ENCODE measurements at regions not wholly inside any gene's neighbourhood (a gene's known extent, or its start where the extent isn't known, plus 50 kb on each side); places are given as distances from the start of the nearest gene placed in this dataset.
"Not testable (repeated sequence)": the region's sequence is repeated elsewhere in the genome, so short reads cannot be mapped to it uniquely, and the experiment has no call there.

- DNase-seq (ENCODE audit: low read depth), result no peak
These were observed 769.0 kb downstream of the KCNJ2 start for GRCh38 chr17:70938336-70938735.

- DNase-seq (ENCODE audit: low read depth), result no peak
These were observed 776.1 kb downstream of the KCNJ2 start for GRCh38 chr17:70945386-70945785.

GRCh38 chr17:70947215-70947614, 777.9 kb downstream of the KCNJ2 start:
- no peak for DNase-seq (ENCODE audit: low read depth)

- DNase-seq (ENCODE audit: low read depth), result no peak
These were observed 778.6 kb downstream of the KCNJ2 start for GRCh38 chr17:70947636-70948565.

- not testable (repeated sequence) for DNase-seq (ENCODE audit: low read depth)
These were observed 783.8 kb downstream of the KCNJ2 start for GRCh38 chr17:70953140-70953539.

- DNase-seq (ENCODE audit: low read depth), result no peak
These were observed 786.1 kb downstream of the KCNJ2 start for GRCh38 chr17:70955441-70955840.

- DNase-seq (ENCODE audit: low read depth), result no peak
These were observed 787.4 kb downstream of the KCNJ2 start for GRCh38 chr17:70956726-70957125.

- DNase-seq (ENCODE audit: low read depth), result no peak
These were observed 792.0 kb downstream of the KCNJ2 start for GRCh38 chr17:70961341-70961740.

GRCh38 chr17:70968302-70968701, 799.0 kb downstream of the KCNJ2 start:
- no peak for DNase-seq (ENCODE audit: low read depth)

- no peak for DNase-seq (ENCODE audit: low read depth)
These were observed 800.2 kb downstream of the KCNJ2 start for GRCh38 chr17:70969521-70970034.

GRCh38 chr17:70976447-70976846, 807.1 kb downstream of the KCNJ2 start:
- DNase-seq (ENCODE audit: low read depth), result no peak

GRCh38 chr17:70984873-70985272, 815.5 kb downstream of the KCNJ2 start:
- no peak for DNase-seq (ENCODE audit: low read depth)

- DNase-seq (ENCODE audit: low read depth), result no peak
These were observed 818.6 kb downstream of the KCNJ2 start for GRCh38 chr17:70987867-70988340.

GRCh38 chr17:70988622-70989021, 819.3 kb downstream of the KCNJ2 start:
- no peak for DNase-seq (ENCODE audit: low read depth)

- no peak for DNase-seq (ENCODE audit: low read depth)
These were observed 819.9 kb downstream of the KCNJ2 start for GRCh38 chr17:70989280-70989679.

GRCh38 chr17:70994194-70994593, 824.9 kb downstream of the KCNJ2 start:
- DNase-seq (ENCODE audit: low read depth), result no peak

GRCh38 chr17:70995997-70996396, 826.7 kb downstream of the KCNJ2 start:
- no peak for DNase-seq (ENCODE audit: low read depth)

- no peak for DNase-seq (ENCODE audit: low read depth)
These were observed 834.4 kb downstream of the KCNJ2 start for GRCh38 chr17:71003736-71004135.

GRCh38 chr17:71004413-71004812, 835.1 kb downstream of the KCNJ2 start:
- no peak for DNase-seq (ENCODE audit: low read depth)

GRCh38 chr17:71011391-71011790, 842.1 kb downstream of the KCNJ2 start:
- DNase-seq (ENCODE audit: low read depth), result no peak

- DNase-seq (ENCODE audit: low read depth), result no peak
These were observed 850.4 kb downstream of the KCNJ2 start for GRCh38 chr17:71019699-71020098.

GRCh38 chr17:71022758-71023157, 853.4 kb downstream of the KCNJ2 start:
- no peak for DNase-seq (ENCODE audit: low read depth)

GRCh38 chr17:71023249-71024030, 854.1 kb downstream of the KCNJ2 start:
- no peak for DNase-seq (ENCODE audit: low read depth)
